DMS 273 treated with DMSO at 0.1 percent for 48 hours (cell line): ENCODE measurements at regions not wholly inside any gene's neighbourhood (a gene's known extent, or its start where the extent isn't known, plus 50 kb on each side); places are given as distances from the start of the nearest gene placed in this dataset.

Source experiments
- DNase-seq: peaks from one replicate; lab custom pipeline; 2025; lab: John Stamatoyannopoulos, UW

DNA sequence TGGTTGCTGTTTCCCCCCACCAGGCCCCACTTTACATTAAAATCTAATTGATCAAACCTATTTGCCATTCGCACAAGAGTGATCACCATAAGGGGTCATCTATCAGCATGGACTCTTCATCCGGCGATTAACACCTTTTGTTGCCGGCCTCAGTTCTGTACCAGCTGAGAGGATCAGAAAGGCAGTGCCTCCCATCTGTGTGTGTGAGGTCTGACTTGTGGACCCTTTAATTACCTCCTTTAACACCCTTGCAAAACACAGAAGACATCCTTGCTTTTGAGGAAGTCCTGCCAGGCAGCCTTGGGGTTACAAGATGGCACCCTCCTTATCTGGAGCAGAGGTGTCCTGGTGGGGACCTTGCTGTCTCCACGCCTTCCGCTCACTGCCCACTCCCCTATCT lies 77.2 kb upstream of the IRX3 start:
- DNase-seq, result no peak

GRCh38 chr16:54362591-54363206 lies 76.1 kb upstream of the IRX3 start:
- DNase-seq, result no peak

DNA sequence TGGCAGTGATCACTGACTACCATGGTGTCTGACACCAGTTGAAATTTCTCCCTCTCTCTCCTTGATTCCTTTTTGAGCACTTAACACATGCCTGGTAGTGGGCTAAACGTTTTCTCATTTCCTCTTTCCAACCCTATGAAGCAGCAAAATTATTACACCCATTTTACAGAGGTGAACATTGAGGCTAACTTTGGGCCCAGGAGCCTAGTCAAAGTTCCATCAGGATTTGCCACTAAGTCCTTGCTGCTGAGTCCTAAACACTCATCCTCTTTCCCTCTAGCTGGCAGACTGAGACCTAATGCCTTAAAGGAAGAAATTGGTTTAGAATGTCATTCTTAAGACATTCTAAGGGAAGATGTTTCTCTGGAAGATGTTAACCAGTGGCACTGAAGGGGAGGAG lies 74.7 kb upstream of the IRX3 start:
- no peak for DNase-seq

DNA sequence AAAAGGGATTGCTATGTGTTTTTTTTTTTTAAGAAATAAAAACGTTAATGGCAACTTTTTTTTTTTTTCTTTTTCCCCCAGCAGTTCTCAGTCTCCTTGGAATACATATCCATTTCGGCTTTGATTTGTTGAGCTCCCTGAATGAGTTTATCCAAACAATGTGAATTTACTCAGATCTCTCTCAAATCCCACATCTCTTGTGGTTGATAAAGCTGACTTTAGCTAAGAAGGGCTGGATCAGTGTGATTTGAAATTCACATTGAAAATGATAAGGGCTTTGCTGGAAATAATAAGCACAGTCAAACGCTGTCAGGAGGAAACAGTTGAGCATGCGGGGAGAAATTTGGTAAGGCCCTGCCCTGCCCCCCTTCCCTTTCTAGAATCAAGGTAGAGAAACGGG lies 74.1 kb upstream of the IRX3 start:
- DNase-seq, result no peak

DNA sequence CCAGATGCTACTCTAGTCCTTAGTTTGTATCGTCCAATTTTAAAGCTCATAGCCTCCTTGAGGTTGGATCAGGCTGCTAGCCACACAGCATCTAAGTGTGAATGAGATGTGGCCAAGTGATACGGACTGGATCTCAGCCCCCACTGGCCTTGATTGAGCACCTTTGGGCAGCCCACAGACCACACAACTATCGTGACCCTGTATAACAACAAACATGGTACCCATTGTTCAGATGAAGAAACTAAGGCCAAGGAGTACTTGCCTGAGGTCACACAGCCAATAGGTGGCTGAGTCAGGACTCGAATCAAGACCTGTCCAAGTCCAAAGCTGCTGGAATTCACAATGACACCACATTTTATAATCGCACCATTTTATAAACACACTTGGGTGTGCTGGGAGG lies 73.0 kb upstream of the IRX3 start:
- no peak for DNase-seq

DNA sequence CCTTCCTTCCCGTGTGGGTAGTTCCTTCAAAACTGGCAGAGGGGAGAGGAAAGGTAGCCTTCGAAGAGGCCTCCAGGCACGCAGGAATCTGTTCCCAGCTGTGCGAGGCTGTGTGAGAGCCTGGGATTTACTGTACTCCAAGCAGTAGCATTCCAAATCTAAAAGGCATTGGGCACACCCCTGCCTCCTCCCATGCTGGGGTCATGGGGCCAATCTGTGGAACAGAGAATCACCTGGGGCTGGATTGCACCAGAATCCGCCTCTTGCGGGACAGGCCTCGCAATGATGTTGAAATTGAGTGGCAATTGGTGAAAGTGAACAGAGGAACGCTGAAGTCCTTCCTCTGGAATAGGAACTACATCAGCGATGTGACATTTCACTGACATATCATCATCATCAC lies 72.5 kb upstream of the IRX3 start:
- DNase-seq, result no peak

DNA sequence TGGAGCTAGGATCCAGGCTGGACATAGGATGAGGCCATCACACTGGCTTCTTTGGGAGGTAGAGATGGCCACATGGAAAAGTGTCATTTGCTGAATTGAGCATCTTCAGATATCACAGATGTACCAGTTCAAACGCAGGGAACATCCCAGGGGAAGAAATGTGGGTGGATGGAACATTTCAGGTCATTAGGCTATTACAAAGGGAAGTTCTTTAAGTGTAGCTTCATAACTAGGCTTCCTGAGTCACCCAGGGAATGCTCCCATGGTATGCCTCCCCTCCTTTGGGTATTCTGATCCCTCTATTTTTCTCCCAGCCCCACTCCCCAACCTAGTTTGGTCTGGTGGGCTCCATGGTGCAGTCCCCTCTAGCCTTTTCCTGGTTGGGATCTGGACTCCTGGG lies 69.8 kb upstream of the IRX3 start:
- no peak for DNase-seq

DNA sequence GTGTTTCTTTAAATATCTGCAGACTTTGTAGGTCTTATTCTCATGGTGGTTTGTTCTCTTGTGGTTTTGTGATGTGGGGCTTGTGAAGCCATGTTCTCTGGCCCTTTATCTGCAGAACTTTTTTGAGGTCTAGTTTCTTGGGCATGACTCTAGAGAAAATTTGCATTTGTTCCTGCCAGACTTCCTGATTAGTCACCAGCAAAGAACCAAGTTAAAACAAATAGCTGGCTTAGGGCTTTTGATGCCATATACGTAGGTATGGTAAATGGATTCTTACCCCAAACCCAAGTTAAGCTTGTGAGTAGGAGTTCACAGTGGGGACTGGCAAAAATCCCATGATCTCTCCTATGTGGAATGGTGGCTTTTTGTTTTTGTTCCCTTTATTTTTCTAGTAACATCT lies 68.7 kb upstream of the IRX3 start:
- DNase-seq, result no peak

DNA sequence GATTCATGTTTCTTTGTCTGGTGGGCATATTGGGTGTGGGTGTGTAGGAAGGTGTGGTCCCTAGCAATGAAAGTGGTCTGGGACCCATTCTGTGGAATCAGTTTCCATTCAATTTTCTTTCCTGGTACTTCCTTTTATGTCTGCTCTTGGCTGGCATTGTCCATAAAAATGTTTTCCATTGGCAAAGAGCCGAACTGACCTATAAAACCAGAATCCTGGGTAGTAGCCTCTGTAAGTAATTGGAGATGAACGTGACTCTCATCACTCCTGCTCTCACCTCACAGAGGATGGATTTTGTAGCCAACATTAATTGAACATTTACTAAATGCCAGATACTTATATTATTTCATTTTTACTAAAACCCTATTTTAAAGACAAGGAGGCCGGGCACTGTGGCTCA lies 66.5 kb upstream of the IRX3 start:
- DNase-seq, result no peak

DNA sequence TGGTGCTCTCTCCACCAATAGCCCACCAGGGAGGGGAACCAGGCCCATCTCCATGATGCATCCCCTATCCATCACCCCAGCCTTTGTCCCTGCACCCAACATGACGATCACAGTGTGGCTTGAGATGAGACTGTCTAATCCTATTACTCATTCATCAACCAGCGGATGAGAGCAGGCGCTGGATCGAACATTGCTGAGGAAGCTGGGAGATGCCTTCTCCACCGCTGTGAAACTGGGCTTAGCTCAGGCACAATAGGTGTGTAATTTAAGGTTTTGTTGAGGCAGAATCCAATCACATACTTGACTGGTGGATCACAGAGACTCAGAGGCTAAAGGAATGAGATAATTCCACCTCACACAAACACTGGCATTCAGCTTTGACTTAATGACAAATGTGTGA lies 64.6 kb upstream of the IRX3 start:
- no peak for DNase-seq

DNA sequence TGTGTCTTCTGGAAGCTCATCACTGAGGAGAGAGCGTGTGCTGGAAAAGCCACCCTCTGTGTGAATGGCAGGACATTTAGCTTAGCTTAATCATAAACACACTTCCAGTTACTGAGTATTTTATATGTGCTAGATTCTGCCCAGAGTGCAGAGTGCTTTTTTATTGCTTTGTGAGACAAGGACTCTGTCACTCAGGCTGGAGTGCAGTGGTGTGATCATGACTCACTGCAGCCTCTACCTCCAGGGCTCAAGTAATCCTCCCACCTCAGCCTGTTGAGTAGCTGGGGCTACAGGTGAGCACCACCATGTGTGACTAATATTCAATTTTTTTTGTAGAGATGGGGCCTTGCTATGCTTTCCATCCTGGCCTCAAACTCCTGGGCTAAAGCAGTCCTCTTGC lies 61.4 kb upstream of the IRX3 start:
- DNase-seq, result no peak

GRCh38 chr16:54346041-54346440 lies 59.5 kb upstream of the IRX3 start:
- DNase-seq, result no peak

DNA sequence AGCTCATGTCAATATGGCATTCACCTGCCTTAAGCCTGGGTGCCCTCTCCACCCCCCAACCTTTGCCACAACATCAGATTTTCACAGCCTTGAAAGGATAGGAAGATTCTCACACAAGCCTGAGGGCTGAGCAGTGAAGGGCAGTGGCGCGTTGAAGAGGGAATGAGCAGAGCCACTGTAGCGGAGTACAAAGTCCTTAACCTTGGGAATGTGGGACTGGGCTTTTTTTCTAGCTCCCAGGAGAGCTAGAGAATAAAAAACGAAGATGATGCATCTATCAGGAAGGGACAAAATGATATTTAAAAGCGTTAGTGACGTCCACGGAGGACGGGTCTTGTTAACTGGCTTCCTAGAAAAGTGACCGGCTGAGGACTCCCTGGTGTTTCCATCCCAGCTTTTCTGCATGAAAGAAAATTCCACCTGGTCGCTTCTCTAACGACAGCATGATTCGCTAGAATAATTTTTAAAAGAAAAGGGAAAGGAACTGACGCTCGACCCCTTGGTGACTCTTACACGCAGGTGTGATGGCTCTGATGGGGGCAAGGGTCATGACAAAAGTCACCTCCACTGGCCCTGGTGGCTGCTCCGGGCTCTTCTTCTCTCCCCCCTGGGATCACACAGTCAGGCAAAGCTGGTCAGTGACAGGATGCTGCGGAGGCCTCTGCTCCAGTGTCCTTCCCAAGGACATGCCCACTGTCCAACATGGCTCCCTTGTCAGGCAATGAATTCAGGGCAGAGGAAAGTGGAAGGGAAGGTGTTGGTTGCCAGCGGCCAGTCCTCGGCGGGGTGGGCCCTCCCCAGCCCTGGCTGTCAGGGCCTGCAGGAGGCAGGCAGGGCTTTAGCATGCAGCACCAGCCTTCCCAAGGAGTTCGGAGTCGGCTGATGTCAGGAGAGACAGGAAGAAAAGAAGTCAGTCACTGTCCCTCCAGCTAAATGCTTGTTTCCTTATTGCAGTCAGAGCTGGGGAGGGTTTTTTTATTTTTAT lies 58.4 kb upstream of the IRX3 start:
- DNase-seq, result no peak

- DNase-seq, result no peak
These were observed 56.4 kb upstream of the IRX3 start for GRCh38 chr16:54342966-54343365.

GRCh38 chr16:54341892-54342776 lies 55.5 kb upstream of the IRX3 start:
- DNase-seq, result no peak

GRCh38 chr16:54340531-54340930 lies 53.9 kb upstream of the IRX3 start:
- DNase-seq, result no peak

- no peak for DNase-seq
These were observed 50.1 kb upstream of the IRX3 start for GRCh38 chr16:54336631-54337204.
